ENCODE measurements at regions not wholly inside any gene's neighbourhood (a gene's known extent, or its start where the extent isn't known, plus 50 kb on each side); places are given as distances from the start of the nearest gene placed in this dataset.

GRCh38 chr12:24071842-24072241 lies 122.4 kb upstream of the SOX5 start:
- no peak for DNase-seq

GRCh38 chr12:24069532-24070395 lies 120.3 kb upstream of the SOX5 start:
- DNase-seq: no peak

GRCh38 chr12:24066865-24067264 lies 117.4 kb upstream of the SOX5 start:
- no peak for DNase-seq

GRCh38 chr12:24066097-24066496 lies 116.6 kb upstream of the SOX5 start:
- DNase-seq: no peak

- DNase-seq: no peak
Observed at GRCh38 chr12:24062642-24063245, 113.3 kb upstream of the SOX5 start.

GRCh38 chr12:24060089-24060488 lies 110.6 kb upstream of the SOX5 start:
- DNase-seq: no peak

GRCh38 chr12:24057920-24058476 lies 108.5 kb upstream of the SOX5 start:
- DNase-seq: no peak

- no peak for DNase-seq
Observed at GRCh38 chr12:24055747-24056146, 106.3 kb upstream of the SOX5 start.

GRCh38 chr12:24054416-24054815 lies 104.9 kb upstream of the SOX5 start:
- no peak for DNase-seq

GRCh38 chr12:24049728-24050127 lies 100.3 kb upstream of the SOX5 start:
- DNase-seq: no peak

- no peak for DNase-seq
Observed at GRCh38 chr12:24049101-24049500, 99.6 kb upstream of the SOX5 start.

GRCh38 chr12:24048446-24048845 lies 99.0 kb upstream of the SOX5 start:
- DNase-seq: no peak

GRCh38 chr12:24047326-24047725 lies 97.9 kb upstream of the SOX5 start:
- no peak for DNase-seq

GRCh38 chr12:24045816-24046257 lies 96.4 kb upstream of the SOX5 start:
- DNase-seq: peak; percentile 54

GRCh38 chr12:24044941-24045703 lies 95.7 kb upstream of the SOX5 start:
- DNase-seq: no peak

GRCh38 chr12:24042651-24043050 lies 93.2 kb upstream of the SOX5 start:
- no peak for DNase-seq

GRCh38 chr12:24039113-24039525 lies 89.6 kb upstream of the SOX5 start:
- DNase-seq: no peak

- DNase-seq: no peak
Observed at GRCh38 chr12:24038211-24038997, 88.9 kb upstream of the SOX5 start.

- DNase-seq: no peak
Observed at GRCh38 chr12:24036438-24037216, 87.2 kb upstream of the SOX5 start.

- no peak for DNase-seq
Observed at GRCh38 chr12:24034894-24035293, 85.4 kb upstream of the SOX5 start.

- no peak for DNase-seq
Observed at GRCh38 chr12:24034160-24034559, 84.7 kb upstream of the SOX5 start.

GRCh38 chr12:24027352-24027751 lies 77.9 kb upstream of the SOX5 start:
- DNase-seq: no peak
